ENCODE measurements at regions not wholly inside any gene's neighbourhood (a gene's known extent, or its start where the extent isn't known, plus 50 kb on each side); places are given as distances from the start of the nearest gene placed in this dataset.
A peak's percentile ranks its signal among the peaks of the same experiment; 100 is the strongest.

DNA sequence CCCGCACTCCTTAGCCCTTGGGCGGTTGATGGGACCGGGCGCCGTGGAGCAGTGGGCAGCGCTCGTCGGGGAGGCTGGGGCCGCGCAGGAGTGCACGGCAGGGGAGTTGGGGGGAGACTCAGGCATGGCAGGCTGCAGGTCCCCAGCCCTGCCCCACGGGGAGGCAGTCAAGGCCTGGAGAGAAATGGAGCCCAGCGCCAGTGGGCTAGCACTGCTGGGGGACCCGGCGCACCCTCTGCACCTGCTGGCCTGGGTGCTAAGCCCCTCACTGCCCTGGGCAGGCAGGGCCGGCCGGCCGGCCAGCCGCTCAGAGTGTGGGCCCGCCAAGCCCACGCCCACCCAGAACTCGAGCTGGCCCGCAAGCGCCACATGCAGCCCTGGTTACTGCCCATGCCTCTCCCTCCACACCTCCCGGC is 147.2 kb upstream of the PITRM1 start:
- no peak for TF ChIP-seq SIN3A (IDR thresholded peaks at IDR 0.05; ENCODE audit: borderline replicate concordance, insufficient read depth, low read length)
- TF ChIP-seq, protein P1, sequence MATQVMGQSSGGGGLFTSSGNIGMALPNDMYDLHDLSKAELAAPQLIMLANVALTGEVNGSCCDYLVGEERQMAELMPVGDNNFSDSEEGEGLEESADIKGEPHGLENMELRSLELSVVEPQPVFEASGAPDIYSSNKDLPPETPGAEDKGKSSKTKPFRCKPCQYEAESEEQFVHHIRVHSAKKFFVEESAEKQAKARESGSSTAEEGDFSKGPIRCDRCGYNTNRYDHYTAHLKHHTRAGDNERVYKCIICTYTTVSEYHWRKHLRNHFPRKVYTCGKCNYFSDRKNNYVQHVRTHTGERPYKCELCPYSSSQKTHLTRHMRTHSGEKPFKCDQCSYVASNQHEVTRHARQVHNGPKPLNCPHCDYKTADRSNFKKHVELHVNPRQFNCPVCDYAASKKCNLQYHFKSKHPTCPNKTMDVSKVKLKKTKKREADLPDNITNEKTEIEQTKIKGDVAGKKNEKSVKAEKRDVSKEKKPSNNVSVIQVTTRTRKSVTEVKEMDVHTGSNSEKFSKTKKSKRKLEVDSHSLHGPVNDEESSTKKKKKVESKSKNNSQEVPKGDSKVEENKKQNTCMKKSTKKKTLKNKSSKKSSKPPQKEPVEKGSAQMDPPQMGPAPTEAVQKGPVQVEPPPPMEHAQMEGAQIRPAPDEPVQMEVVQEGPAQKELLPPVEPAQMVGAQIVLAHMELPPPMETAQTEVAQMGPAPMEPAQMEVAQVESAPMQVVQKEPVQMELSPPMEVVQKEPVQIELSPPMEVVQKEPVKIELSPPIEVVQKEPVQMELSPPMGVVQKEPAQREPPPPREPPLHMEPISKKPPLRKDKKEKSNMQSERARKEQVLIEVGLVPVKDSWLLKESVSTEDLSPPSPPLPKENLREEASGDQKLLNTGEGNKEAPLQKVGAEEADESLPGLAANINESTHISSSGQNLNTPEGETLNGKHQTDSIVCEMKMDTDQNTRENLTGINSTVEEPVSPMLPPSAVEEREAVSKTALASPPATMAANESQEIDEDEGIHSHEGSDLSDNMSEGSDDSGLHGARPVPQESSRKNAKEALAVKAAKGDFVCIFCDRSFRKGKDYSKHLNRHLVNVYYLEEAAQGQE (IDR thresholded peaks at IDR 0.05; ENCODE audit: insufficient read depth in 1 of 2, low read depth in 2 of 2, low read length in 2 of 2), result no peak
- TF ChIP-seq POLR2AphosphoS5 (IDR thresholded peaks at IDR 0.05; ENCODE audit: low read depth, low read length), result no peak
- TF ChIP-seq TAF1 (IDR thresholded peaks at IDR 0.05; ENCODE audit: borderline replicate concordance, insufficient read depth, low read length), result no peak
- TF ChIP-seq FOXP2 (optimal IDR thresholded peaks at IDR 0.05; ENCODE audit: borderline replicate concordance, extremely low read depth, extremely low read length, insufficient read depth), result no peak

- TF ChIP-seq, protein P1 (IDR thresholded peaks at IDR 0.05; ENCODE audit: insufficient read depth in 1 of 2, low read depth in 2 of 2, low read length in 2 of 2), result peak; percentile 66 to 84; a peak in 3 of 4 replicates
Observed at GRCh38 chr10:3313784-3314444, 141.3 kb upstream of the PITRM1 start.

GRCh38 chr10:3312403-3312940 is 139.9 kb upstream of the PITRM1 start:
- TF ChIP-seq, protein P1 (IDR thresholded peaks at IDR 0.05; ENCODE audit: insufficient read depth in 1 of 2, low read depth in 2 of 2, low read length in 2 of 2), result no peak
- TF ChIP-seq SIN3A (IDR thresholded peaks at IDR 0.05; ENCODE audit: borderline replicate concordance, insufficient read depth, low read length) (no peak), POLR2AphosphoS5 (IDR thresholded peaks at IDR 0.05; ENCODE audit: low read depth, low read length) (no peak), TAF1 (IDR thresholded peaks at IDR 0.05; ENCODE audit: borderline replicate concordance, insufficient read depth, low read length) (no peak), FOXP2 (optimal IDR thresholded peaks at IDR 0.05; ENCODE audit: borderline replicate concordance, extremely low read depth, extremely low read length, insufficient read depth) (no peak)

GRCh38 chr10:3310016-3310784 is 137.6 kb upstream of the PITRM1 start:
- TF ChIP-seq, protein P1 (IDR thresholded peaks at IDR 0.05; ENCODE audit: insufficient read depth in 1 of 2, low read depth in 2 of 2, low read length in 2 of 2), result no peak
